ENCODE measurements at regions not wholly inside any gene's neighbourhood (a gene's known extent, or its start where the extent isn't known, plus 50 kb on each side); places are given as distances from the start of the nearest gene placed in this dataset.

- no peaks in the 10 kb centered on the region for H3K9me3 ChIP-seq (ENCODE audit: control insufficient read depth in 1 of 2, insufficient read depth in 1 of 2, low read depth in 1 of 2, low read length in 2 of 2)
- H4K20me1 ChIP-seq (ENCODE audit: insufficient read depth): no peaks in the 10 kb centered on the region
- no peaks in the 10 kb centered on the region for H3K9me2 ChIP-seq (ENCODE audit: insufficient read depth)
- ATAC-seq (no peak), DNase-seq (ENCODE audit: low read depth, low spot score) (no peak)
- no peak overlapping the region for H3K9ac ChIP-seq (ENCODE audit: low read length)
- H3K36me3 ChIP-seq (ENCODE audit: control insufficient read depth in 1 of 2, insufficient read depth in 2 of 2, low read length in 2 of 2): no peaks in the 10 kb centered on the region
- intact Hi-C loops (cut with micrococcal nuclease): no loop called here
- no peak overlapping the region for H2AFZ ChIP-seq (ENCODE audit: low read depth, low read length, poor library complexity, severe bottlenecking)
- 0 out of 2 replicates have a peak, but pooled peaks cover 4% of the 10 kb centered on the region for H3K27me3 ChIP-seq (ENCODE audit: insufficient read depth, low read length)
- H3K79me2 ChIP-seq (ENCODE audit: insufficient read depth, low read length): no peaks in the 10 kb centered on the region
- H3K4me2 ChIP-seq (ENCODE audit: low read length): no peak overlapping the region
- no peaks in the 10 kb centered on the region for H3K4me1 ChIP-seq (ENCODE audit: control insufficient read depth in 1 of 2, insufficient read depth in 2 of 2, low read length in 2 of 2)
- no TSS peak for BruUV-seq (replicated peaks)
- CTCF ChIA-PET: no interaction called here
- POLR2A ChIA-PET: no interaction called here
- RAD21 ChIA-PET (ENCODE audit: low non-redundant PET in 1 of 2, low total read pairs in 2 of 2, uncharacterized antibody in 2 of 2, unreplicated experiment in 2 of 2): no interaction called here
- H3K27ac ChIP-seq (ENCODE audit: low read depth, low read length): no peak overlapping the region
- TF ChIP-seq EZH2phosphoT487 (IDR thresholded peaks at IDR 0.05; ENCODE audit: borderline replicate concordance): no peak
- TF ChIP-seq SRF (IDR thresholded peaks at IDR 0.05; ENCODE audit: low read depth): no peak
- no peak for TF ChIP-seq CTCF (IDR thresholded peaks at IDR 0.05 in 2 of 3, conservative IDR thresholded peaks at IDR 0.05 in 1 of 3; ENCODE audit: borderline replicate concordance in 1 of 3, insufficient read depth in 1 of 3, low read depth in 2 of 3, low read length in 2 of 3)
- TF ChIP-seq RAD21 (IDR thresholded peaks at IDR 0.05; ENCODE audit: low read depth): no peak
- TF ChIP-seq ELF1 (IDR thresholded peaks at IDR 0.05; ENCODE audit: borderline replicate concordance, low read depth): no peak
- H3K4me3 ChIP-seq (replicated peaks in 1 of 2; ENCODE audit: low read depth in 1 of 2, low read length in 2 of 2): no peak overlapping the region
These were observed 149.4 kb upstream of the MLN start for GRCh38 chr6:33953171-33953570.

- TF ChIP-seq, protein P1, sequence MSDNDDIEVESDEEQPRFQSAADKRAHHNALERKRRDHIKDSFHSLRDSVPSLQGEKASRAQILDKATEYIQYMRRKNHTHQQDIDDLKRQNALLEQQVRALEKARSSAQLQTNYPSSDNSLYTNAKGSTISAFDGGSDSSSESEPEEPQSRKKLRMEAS (IDR thresholded peaks at IDR 0.05): no peak
- TF ChIP-seq EGR1 (IDR thresholded peaks at IDR 0.05; ENCODE audit: low read depth) (no peak), POLR2A (IDR thresholded peaks at IDR 0.05; ENCODE audit: borderline replicate concordance, extremely low read depth, insufficient read depth, insufficient read length) (no peak), ELF1 (IDR thresholded peaks at IDR 0.05; ENCODE audit: borderline replicate concordance, low read depth) (no peak), ZNF274 (IDR thresholded peaks at IDR 0.05; ENCODE audit: low read depth, low read length) (no peak)
- H3K9me2 ChIP-seq (ENCODE audit: insufficient read depth): no peaks in the 10 kb centered on the region
- no peaks in the 10 kb centered on the region for H3K36me3 ChIP-seq (ENCODE audit: control insufficient read depth in 1 of 2, insufficient read depth in 2 of 2, low read length in 2 of 2)
- H3K9me3 ChIP-seq (ENCODE audit: control insufficient read depth in 1 of 2, insufficient read depth in 1 of 2, low read depth in 1 of 2, low read length in 2 of 2): no peaks in the 10 kb centered on the region
- DNase-seq (ENCODE audit: low read depth, low spot score) (no peak), ATAC-seq (no peak)
- H3K4me1 ChIP-seq (ENCODE audit: control insufficient read depth in 1 of 2, insufficient read depth in 2 of 2, low read length in 2 of 2): no peaks in the 10 kb centered on the region
- H3K4me2 ChIP-seq (ENCODE audit: low read length): no peak overlapping the region
- BruUV-seq (replicated peaks): no TSS peak
- intact Hi-C loops (cut with micrococcal nuclease): no loop called here
- 0 out of 2 replicates have a peak, but pooled peaks cover 4% of the 10 kb centered on the region for H3K27me3 ChIP-seq (ENCODE audit: insufficient read depth, low read length)
- H4K20me1 ChIP-seq (ENCODE audit: insufficient read depth): no peaks in the 10 kb centered on the region
- H3K79me2 ChIP-seq (ENCODE audit: insufficient read depth, low read length): no peaks in the 10 kb centered on the region
- no peak overlapping the region for H3K4me3 ChIP-seq (replicated peaks in 1 of 2; ENCODE audit: low read depth in 1 of 2, low read length in 2 of 2)
- H3K27ac ChIP-seq (ENCODE audit: low read depth, low read length): no peak overlapping the region
- no peak overlapping the region for H2AFZ ChIP-seq (ENCODE audit: low read depth, low read length, poor library complexity, severe bottlenecking)
- POLR2A ChIA-PET: no interaction called here
- RAD21 ChIA-PET (ENCODE audit: low non-redundant PET in 1 of 2, low total read pairs in 2 of 2, uncharacterized antibody in 2 of 2, unreplicated experiment in 2 of 2): no interaction called here
- CTCF ChIA-PET: no interaction called here
- H3K9ac ChIP-seq (ENCODE audit: low read length): no peak overlapping the region
These were observed 148.2 kb upstream of the MLN start for GRCh38 chr6:33952016-33952415.

Measured in HCT116 (cell line).